Parathyroid adenoma (tissue), 2 donors: ENCODE measurements at regions not wholly inside any gene's neighbourhood (a gene's known extent, or its start where the extent isn't known, plus 50 kb on each side); places are given as distances from the start of the nearest gene placed in this dataset.

Source experiments
- H2AFZ ChIP-seq: fragments of 300-600 bp; sonication (generic); one replicate; pipeline ENCODE4 v1.7.0; 2017; ENCODE audit warnings: antibody characterized with exemption, mild to moderate bottlenecking
- H3K27ac ChIP-seq: fragments of 300-600 bp; sonication (generic); one replicate; pipeline ENCODE4 v1.7.0; 2017
- H3K27me3 ChIP-seq: fragments of 300-600 bp; sonication (generic); one replicate; pipeline ENCODE4 v1.7.0; 2017; ENCODE audit warnings: low read length; ENCODE audit not compliant: control insufficient read depth, insufficient read depth
- H3K36me3 ChIP-seq: fragments of 300-600 bp; sonication (generic); one replicate; pipeline ENCODE4 v1.7.0; 2017; ENCODE audit warnings: low read length; ENCODE audit not compliant: control insufficient read depth, insufficient read depth
- H3K4me1 ChIP-seq: fragments of 300-600 bp; sonication (generic); one replicate; pipeline ENCODE4 v1.7.0; 2017; ENCODE audit warnings: control low read depth
- H3K4me2 ChIP-seq: fragments of 300-600 bp; sonication (generic); one replicate; pipeline ENCODE4 v1.7.0; 2017; ENCODE audit warnings: low read length
- H3K4me3 ChIP-seq: fragments of 300-600 bp; sonication (generic); one replicate; pipeline ENCODE4 v1.7.0; 2017; ENCODE audit warnings: low read depth, low read length
- H3K79me2 ChIP-seq: fragments of 300-600 bp; sonication (generic); one replicate; pipeline ENCODE4 v1.7.0; 2017; ENCODE audit warnings: control low read depth
- H3K9ac ChIP-seq: fragments of 300-600 bp; sonication (generic); one replicate; pipeline ENCODE4 v1.7.0; 2017; ENCODE audit warnings: mild to moderate bottlenecking
- H3K9me3 ChIP-seq: fragments of 300-600 bp; sonication (generic); one replicate; pipeline ENCODE4 v1.7.0; 2017; ENCODE audit warnings: low read length; ENCODE audit not compliant: control insufficient read depth
- CTCF ChIP-seq: fragments of 300-600 bp; sonication (generic); IDR thresholded peaks from one replicate; pipeline ENCODE4 v1.7.0; 2017; ENCODE audit warnings: antibody characterized with exemption, mild to moderate bottlenecking
- donor health status: primary hyperparathyroidism.

GRCh38 chr19:28258829-28259228 is 954.1 kb downstream of the UQCRFS1 start:
- H3K4me2 ChIP-seq = no peak overlapping the region
- no peak overlapping the region for H2AFZ ChIP-seq
- H3K9ac ChIP-seq = no peak overlapping the region
- TF ChIP-seq CTCF = no peak
- H3K4me1 ChIP-seq = no peaks in the 10 kb centered on the region
- H3K4me3 ChIP-seq = no peak overlapping the region
- no peak overlapping the region for H3K27ac ChIP-seq
- H3K27me3 ChIP-seq = no peaks in the 10 kb centered on the region
- H3K36me3 ChIP-seq = no peaks in the 10 kb centered on the region
- no peaks in the 10 kb centered on the region for H3K9me3 ChIP-seq
- no peaks in the 10 kb centered on the region for H3K79me2 ChIP-seq

GRCh38 chr19:28257396-28257795 is 955.6 kb downstream of the UQCRFS1 start:
- H3K9me3 ChIP-seq = no peaks in the 10 kb centered on the region
- no peaks in the 10 kb centered on the region for H3K27me3 ChIP-seq
- H3K4me2 ChIP-seq = no peak overlapping the region
- H2AFZ ChIP-seq = no peak overlapping the region
- no peaks in the 10 kb centered on the region for H3K36me3 ChIP-seq
- no peak overlapping the region for H3K4me3 ChIP-seq
- TF ChIP-seq CTCF = no peak
- no peak overlapping the region for H3K27ac ChIP-seq
- no peaks in the 10 kb centered on the region for H3K4me1 ChIP-seq
- no peak overlapping the region for H3K9ac ChIP-seq
- H3K79me2 ChIP-seq = no peaks in the 10 kb centered on the region

GRCh38 chr19:28247243-28247642 is 965.7 kb downstream of the UQCRFS1 start:
- no peaks in the 10 kb centered on the region for H3K4me1 ChIP-seq
- H3K36me3 ChIP-seq = no peaks in the 10 kb centered on the region
- no peaks in the 10 kb centered on the region for H3K9me3 ChIP-seq
- no peak for TF ChIP-seq CTCF
- no peaks in the 10 kb centered on the region for H3K27me3 ChIP-seq
- H3K79me2 ChIP-seq = no peaks in the 10 kb centered on the region
- no peak overlapping the region for H3K4me2 ChIP-seq
- H2AFZ ChIP-seq = no peak overlapping the region
- H3K27ac ChIP-seq = no peak overlapping the region
- no peak overlapping the region for H3K9ac ChIP-seq
- no peak overlapping the region for H3K4me3 ChIP-seq

GRCh38 chr19:28245937-28246336 is 967.0 kb downstream of the UQCRFS1 start:
- Histone ChIP-seq H3K27ac (no peak overlapping the region), H3K9ac (no peak overlapping the region), H3K4me2 (no peak overlapping the region), H3K9me3 (no peaks in the 10 kb centered on the region), H3K79me2 (no peaks in the 10 kb centered on the region), H3K36me3 (no peaks in the 10 kb centered on the region), H2AFZ (no peak overlapping the region), H3K27me3 (no peaks in the 10 kb centered on the region), H3K4me1 (no peaks in the 10 kb centered on the region), H3K4me3 (no peak overlapping the region)
- no peak for TF ChIP-seq CTCF

GRCh38 chr19:28244966-28245365 is 968.0 kb downstream of the UQCRFS1 start:
- Histone ChIP-seq H3K36me3 (no peaks in the 10 kb centered on the region), H3K4me3 (no peak overlapping the region), H3K9ac (no peak overlapping the region), H3K27me3 (no peaks in the 10 kb centered on the region), H2AFZ (no peak overlapping the region), H3K27ac (no peak overlapping the region), H3K9me3 (no peaks in the 10 kb centered on the region), H3K4me2 (no peak overlapping the region), H3K4me1 (no peaks in the 10 kb centered on the region), H3K79me2 (no peaks in the 10 kb centered on the region)
- no peak for TF ChIP-seq CTCF
